NCI-H748 (cell line): ENCODE measurements at regions not wholly inside any gene's neighbourhood (a gene's known extent, or its start where the extent isn't known, plus 50 kb on each side); places are given as distances from the start of the nearest gene placed in this dataset.
A peak's percentile ranks its signal among the peaks of the same experiment; 100 is the strongest.
"Not testable (repeated sequence)": the region's sequence is repeated elsewhere in the genome, so short reads cannot be mapped to it uniquely, and the experiment has no call there.

Experiments
- DNase-seq: peaks from one replicate; lab custom pipeline; 2025; ENCODE audit not compliant: unreplicated experiment; lab: John Stamatoyannopoulos, UW

GRCh38 chr5:77871946-77872345 lies 95.8 kb upstream of the TBCA start:
- DNase-seq, result no peak

GRCh38 chr5:77871016-77871415 lies 94.9 kb upstream of the TBCA start:
- DNase-seq, result no peak

DNA sequence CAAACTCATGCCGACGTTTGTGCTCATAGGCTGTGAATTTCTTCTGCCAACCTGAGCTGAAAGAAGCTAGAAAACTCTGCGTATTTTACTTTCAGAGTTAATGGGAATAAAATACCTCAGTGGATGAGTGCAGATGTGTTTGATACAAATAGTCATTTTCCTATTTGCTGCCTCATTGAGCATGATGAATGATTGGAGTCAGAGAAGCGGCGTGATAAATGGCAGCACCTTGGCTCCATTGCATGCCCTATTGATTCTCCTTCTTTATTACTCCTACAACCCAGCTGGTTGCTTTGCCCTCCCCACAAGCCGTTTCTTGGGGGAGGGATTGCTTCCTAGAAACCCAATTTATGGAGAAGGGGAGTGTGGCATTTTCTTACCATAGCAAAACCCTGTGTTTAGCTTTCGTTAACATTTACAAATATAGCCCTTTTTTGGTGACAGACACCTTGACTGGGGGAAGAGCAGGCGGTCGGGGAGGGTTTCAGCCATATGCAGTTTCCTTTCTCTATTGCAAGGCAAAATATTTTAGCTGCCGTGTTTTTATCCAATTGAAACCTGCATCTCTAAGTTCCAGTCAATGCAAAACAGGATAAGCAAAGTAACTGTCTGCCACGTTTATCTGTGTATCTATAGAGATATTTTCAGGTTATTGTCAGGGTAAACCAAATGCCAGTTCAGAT lies 93.1 kb upstream of the TBCA start:
- DNase-seq, result peak; percentile 89

DNA sequence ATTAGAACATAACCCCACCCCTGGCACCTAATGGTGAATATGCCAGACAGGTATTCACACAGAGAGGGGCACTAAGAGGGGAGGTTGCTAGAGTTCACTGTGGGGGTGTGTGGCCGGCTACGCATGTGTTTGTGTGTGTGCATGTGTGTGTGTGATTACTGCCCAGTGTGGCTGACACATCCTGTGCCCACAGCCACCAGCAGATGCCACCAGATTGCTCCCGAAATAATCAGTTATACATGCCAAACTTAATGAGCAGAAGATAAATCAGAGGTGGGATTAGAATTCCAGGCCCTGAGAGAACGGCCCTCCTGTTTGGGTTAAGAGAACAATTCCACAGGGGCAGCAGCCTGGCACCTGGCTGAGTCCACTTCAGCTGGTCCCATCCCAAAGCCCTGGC lies 91.8 kb upstream of the TBCA start:
- peak; percentile 14 for DNase-seq

- no peak for DNase-seq
Observed at GRCh38 chr5:77867194-77867691, 91.1 kb upstream of the TBCA start.

DNA sequence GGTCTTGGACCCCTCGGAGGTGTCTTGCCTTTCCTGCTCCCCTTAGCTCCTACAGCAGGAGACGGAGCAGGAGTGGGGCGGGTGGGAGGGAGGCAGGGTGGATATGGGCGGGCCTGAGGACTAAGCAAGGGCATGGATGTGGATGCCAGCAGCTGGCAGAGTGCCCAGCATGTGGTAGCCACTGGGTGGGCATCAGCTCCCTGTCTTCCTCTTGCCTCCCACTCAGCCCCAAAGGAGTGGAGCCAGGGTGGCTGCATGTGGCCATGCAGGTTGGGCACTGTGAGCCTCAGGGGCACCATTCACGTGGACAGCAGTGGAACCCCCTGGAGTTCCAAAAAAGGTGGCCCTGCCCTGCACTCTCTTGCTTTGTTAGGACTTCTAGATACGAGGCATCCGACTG lies 90.1 kb upstream of the TBCA start:
- DNase-seq, result no peak

- DNase-seq, result no peak
Observed at GRCh38 chr5:77864997-77865396, 88.9 kb upstream of the TBCA start.

GRCh38 chr5:77863181-77863580 lies 87.0 kb upstream of the TBCA start:
- DNase-seq, result no peak

GRCh38 chr5:77861576-77861975 lies 85.4 kb upstream of the TBCA start:
- no peak for DNase-seq

DNA sequence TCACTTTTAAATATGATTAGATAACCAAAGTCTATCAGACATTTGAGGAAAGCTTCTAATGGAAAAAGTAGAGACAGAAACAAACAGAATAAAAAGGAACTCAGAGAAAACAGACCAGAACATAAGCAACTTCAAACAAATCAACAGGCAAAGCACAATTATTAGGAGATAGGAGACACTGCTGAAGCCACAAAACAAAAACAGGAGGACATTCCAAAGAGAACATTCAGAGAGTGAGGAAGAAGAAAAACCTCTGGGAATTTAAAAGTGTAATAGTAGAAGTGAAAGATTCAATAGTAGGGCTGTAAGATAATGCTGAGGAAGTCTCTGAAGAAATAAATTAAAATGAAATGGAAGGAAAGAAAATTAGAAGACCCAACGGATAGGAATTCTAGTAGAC lies 83.2 kb upstream of the TBCA start:
- DNase-seq, result no peak

GRCh38 chr5:77858678-77859077 lies 82.5 kb upstream of the TBCA start:
- DNase-seq, result not testable (repeated sequence)

DNA sequence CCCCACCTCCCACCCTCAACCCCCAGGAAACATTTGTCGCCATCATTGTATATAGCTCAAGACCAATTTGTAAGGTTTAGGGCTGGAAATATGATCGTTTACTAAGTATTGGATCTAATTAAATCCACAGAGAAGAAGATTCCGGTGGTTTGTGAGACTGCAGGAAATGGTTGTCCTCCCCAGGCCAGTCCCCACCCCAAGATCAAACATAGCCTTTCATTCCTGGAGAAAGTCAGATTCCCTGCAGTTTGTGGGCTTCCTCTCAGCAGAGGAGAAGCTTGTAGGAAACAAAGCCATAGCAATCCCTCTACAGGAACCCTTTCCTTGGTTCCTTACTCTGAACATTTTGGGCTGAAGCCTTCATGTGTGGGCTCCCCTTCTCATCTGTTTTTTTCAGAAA lies 79.2 kb upstream of the TBCA start:
- no peak for DNase-seq

- DNase-seq, result no peak
Observed at GRCh38 chr5:77853353-77853907, 77.3 kb upstream of the TBCA start.

DNA sequence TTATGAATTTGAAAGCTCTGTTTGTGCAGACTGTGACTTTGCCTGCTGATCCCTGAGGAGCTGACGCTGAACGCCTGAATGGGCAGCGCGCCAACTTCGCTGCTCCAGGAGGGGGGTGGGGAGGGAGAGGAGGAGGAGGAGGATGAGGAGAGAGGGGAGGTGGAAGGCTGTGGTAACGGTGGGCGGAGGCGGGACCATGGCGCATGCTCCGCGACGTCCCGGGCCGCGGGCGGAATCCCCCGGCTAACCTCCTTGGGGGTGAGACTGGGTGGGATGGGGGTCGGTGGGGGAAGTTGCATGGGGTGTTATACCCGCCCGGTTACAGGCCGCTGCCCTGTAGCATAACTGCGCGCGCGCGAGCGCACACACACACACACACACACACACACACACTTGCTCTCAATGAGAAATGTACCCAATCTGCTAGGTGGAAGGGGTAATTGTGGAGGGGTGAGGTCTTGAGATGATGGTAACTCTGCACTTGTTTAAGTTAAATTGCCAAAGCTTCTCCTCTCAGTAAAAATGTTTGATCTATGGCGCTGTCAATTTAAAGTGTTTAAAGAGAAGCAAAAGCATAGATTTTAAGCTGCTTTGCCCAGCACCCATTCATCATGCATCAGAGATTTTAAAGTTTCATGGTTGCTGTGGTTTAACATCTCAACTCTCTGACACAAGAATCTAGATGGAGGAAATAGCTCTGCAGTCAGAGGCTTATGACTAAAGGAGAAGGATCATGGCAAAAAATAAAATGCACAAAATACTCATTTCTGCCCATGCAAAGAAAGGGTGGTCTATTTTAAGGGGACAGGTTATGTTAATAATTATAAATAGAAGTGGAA lies 76.6 kb upstream of the TBCA start:
- DNase-seq, result peak; percentile 76

DNA sequence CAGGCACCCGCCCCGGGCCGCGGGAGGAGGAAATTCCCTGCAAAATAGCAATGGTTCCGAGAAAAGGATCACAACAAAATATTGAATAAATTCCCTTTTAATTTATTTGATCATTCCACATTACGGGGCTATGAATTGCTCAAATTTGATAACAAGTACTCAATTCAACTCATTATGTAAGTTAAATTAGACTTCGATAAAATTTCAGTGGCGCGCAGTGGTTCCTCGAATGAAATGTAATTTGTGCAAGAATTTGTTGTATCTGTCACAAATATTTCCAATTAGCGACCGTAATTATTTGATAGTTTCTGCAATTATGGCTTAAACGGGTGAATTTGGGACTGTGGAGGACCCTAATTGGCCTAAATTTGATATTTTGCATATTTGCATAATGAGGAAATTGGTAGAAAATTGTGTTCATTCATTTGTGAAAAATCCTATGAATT lies 76.0 kb upstream of the TBCA start:
- no peak for DNase-seq

DNA sequence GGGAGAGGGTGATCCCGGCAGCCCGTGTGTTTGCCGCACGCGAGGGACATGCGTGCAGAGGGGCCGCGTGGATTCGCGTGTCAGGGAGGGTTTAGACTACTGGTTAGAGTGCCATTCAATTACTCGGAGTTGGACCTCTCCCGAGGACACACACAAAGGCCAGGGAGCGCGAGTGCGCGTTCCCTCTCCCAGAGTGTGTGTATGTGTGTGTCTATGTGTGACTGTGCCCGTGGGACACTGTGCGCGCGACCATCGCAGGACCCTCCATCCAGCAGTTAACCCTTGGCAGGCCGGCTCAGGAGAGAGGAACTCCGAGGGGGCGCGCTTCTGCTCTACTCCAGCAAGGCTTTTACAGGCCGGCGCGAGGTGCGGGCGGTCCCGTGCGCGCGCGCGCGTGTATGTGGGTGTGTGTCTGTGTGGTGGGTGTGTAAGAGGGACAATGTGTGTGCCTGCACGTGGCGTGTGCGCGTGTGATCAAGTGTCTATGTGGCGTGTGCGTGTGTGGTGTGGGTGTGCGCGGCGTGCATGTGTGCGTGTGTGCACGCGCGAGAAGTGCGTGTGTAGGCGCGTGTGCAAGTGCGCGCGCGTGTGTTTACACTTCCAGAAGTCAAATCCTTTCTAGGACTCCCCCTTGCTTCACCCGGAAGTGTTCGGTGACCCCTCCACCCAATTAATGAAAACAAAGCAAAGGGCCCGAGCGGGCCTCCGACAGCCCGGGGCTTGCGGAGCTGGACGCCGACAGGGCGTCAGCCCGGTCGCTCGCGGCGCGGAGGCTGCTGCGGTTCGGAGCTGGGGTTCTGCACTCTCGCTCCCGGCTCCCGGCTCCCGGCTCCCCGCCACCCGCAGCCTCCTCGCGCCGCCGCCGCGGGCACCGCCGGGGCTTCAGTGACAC lies 75.3 kb upstream of the TBCA start:
- DNase-seq, result no peak

- DNase-seq, result peak; percentile 24
Observed at GRCh38 chr5:77850536-77851175, 74.5 kb upstream of the TBCA start.

DNA sequence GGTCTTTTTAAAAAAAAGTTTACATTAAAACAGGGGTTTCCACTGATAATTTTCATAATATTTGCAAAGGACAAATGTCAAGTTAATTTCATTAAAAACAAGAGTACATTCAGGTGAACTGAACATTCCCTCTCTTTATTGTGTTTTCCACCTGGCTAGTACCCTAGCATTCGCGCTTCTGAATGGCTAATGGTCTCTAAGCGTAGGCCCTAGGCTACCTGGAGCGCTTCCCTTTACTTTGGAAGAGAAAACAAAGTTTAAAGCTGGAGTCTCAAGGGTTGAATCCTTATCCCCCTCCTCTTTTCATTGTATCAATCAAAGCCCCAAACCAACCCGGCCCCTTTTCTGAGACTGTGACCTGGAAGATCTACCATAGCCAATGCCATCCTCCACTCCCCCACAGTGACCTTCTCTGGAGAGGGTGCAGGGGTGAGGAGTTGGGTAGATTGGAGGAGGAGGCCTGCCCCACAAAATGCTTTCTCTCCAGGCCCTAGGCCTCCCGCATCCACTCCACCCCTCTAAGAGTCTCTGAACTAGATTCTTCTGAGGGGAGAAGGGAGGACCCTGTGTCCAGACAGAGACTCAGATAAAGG lies 73.3 kb upstream of the TBCA start:
- DNase-seq, result no peak

DNA sequence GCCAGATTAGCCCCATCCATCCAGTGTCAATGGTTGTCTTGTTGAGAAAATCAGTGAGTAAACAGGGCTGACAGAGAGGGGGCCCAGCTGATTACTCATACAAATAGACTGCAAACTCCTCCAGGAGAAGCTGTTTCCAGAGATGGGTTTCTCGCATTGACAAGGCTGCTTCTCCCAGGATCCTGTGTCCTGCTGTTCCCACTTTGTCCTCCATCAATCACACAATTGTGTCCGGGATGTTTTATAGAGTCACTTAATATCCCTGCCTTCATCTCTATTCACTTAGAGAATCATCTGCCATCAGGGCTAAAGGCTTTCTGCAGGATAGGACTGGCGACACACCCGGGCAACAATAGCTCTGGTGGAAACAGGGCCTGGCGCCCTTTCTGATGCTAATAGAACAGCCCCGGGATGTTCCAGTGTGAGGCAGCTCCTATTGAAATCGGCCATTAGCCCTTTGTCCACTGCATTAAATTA lies 71.7 kb upstream of the TBCA start:
- peak; percentile 93 for DNase-seq

- DNase-seq, result peak; percentile 57
Observed at GRCh38 chr5:77847129-77847460, 71.0 kb upstream of the TBCA start.
